ENCODE measurements at regions not wholly inside any gene's neighbourhood (a gene's known extent, or its start where the extent isn't known, plus 50 kb on each side); places are given as distances from the start of the nearest gene placed in this dataset.

- no peak for TF ChIP-seq CTCF (conservative IDR thresholded peaks at IDR 0.05)
- TF ChIP-seq ZFX (IDR thresholded peaks at IDR 0.05), result no peak
Measured at GRCh38 chr9:17863213-17863883, 284.5 kb downstream of the SH3GL2 start.

Data from C4-2B (cell line).